Neutrophil (primary cell): ENCODE measurements at regions not wholly inside any gene's neighbourhood (a gene's known extent, or its start where the extent isn't known, plus 50 kb on each side); places are given as distances from the start of the nearest gene placed in this dataset.

Experiments used
- H3K27ac ChIP-seq: fragments of 200-600 bp; sonication (generic); 2 replicates; pipeline ENCODE4 v1.5.1; 2016; ENCODE audit warnings: mild to moderate bottlenecking, moderate library complexity
- H3K27me3 ChIP-seq: fragments of 200-600 bp; sonication (generic); 2 replicates; pipeline ENCODE4 v1.6.0; 2016; ENCODE audit warnings: mild to moderate bottlenecking
- H3K36me3 ChIP-seq: fragments of 200-600 bp; sonication (generic); 2 replicates; pipeline ENCODE4 v1.5.1; 2017
- H3K4me1 ChIP-seq, 2 experiments: fragments of 200-600 bp in 1 of 2; sonication (generic) in 1 of 2; 1 replicate in 1 of 2; 2 replicates in 1 of 2; pipeline versions ENCODE4 v1.5.1 to v1.6.1; 2013 to 2016; ENCODE audit warnings: low read depth in 1 of 2, low read length in 1 of 2, mild to moderate bottlenecking in 1 of 2, moderate library complexity in 1 of 2; ENCODE audit not compliant: control insufficient read depth in 1 of 2, insufficient read depth in 1 of 2
- H3K4me3 ChIP-seq, 2 experiments: fragments of 200-600 bp in 1 of 2; sonication (generic) in 1 of 2; 1 replicate in 1 of 2; 2 replicates in 1 of 2; pipeline ENCODE4 v1.5.1; 2013 to 2016; ENCODE audit warnings: low read depth in 1 of 2, low read length in 1 of 2, mild to moderate bottlenecking in 1 of 2, moderate library complexity in 1 of 2
- H3K9me3 ChIP-seq: fragments of 200-600 bp; sonication (generic); 2 replicates; pipeline ENCODE4 v1.5.1; 2016
- TF ChIP-seq, protein P1 (sequence below): fragments of 200-600 bp; sonication (generic); IDR thresholded peaks from 2 replicates; pipeline ENCODE4 v1.5.1; 2016; ENCODE audit warnings: antibody characterized with exemption

- TF ChIP-seq, protein P1, sequence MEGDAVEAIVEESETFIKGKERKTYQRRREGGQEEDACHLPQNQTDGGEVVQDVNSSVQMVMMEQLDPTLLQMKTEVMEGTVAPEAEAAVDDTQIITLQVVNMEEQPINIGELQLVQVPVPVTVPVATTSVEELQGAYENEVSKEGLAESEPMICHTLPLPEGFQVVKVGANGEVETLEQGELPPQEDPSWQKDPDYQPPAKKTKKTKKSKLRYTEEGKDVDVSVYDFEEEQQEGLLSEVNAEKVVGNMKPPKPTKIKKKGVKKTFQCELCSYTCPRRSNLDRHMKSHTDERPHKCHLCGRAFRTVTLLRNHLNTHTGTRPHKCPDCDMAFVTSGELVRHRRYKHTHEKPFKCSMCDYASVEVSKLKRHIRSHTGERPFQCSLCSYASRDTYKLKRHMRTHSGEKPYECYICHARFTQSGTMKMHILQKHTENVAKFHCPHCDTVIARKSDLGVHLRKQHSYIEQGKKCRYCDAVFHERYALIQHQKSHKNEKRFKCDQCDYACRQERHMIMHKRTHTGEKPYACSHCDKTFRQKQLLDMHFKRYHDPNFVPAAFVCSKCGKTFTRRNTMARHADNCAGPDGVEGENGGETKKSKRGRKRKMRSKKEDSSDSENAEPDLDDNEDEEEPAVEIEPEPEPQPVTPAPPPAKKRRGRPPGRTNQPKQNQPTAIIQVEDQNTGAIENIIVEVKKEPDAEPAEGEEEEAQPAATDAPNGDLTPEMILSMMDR, result no peak
- Histone ChIP-seq H3K4me3 (no peak overlapping the region), H3K36me3 (no peaks in the 10 kb centered on the region)
Observed at GRCh38 chr16:55189224-55189623, 134.8 kb upstream of the IRX6 start.

GRCh38 chr16:55189682-55190636 is 134.0 kb upstream of the IRX6 start:
- no peak overlapping the region for H3K27ac ChIP-seq
- H3K36me3 ChIP-seq, result no peaks in the 10 kb centered on the region
- H3K9me3 ChIP-seq, result no peaks in the 10 kb centered on the region
- no peak overlapping the region for H3K4me3 ChIP-seq
- TF ChIP-seq, protein P1, result no peak
- peaks cover 30% of the 10 kb centered on the region for H3K27me3 ChIP-seq
- no peaks in the 10 kb centered on the region for H3K4me1 ChIP-seq

More at GRCh38 chr16:55189224-55189623, 134.8 kb upstream of the IRX6 start:
- Histone ChIP-seq H3K9me3 (no peaks in the 10 kb centered on the region), H3K4me1 (no peaks in the 10 kb centered on the region), H3K27ac (no peak overlapping the region), H3K27me3 (peaks cover 30% of the 10 kb centered on the region)

DNA sequence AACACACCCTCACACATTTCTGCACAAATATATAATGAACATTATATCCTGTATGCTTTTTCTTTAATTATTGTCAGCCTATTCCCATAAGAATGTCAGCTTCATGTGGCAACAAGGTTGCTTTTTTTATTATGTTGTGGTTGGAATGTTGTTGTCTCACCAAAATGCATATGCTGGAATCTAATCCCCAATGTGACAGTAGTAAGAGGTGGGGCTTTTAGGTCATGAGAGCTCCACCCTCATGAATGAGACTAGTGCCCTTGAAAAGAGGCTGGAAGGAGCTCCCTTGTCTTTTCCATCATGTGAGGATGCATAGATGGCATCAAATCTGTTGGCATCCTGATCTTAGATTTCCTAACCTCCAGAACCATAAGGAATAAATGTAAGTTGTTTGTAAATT is 131.3 kb upstream of the IRX6 start:
- peaks cover 30% of the 10 kb centered on the region for H3K27me3 ChIP-seq
- TF ChIP-seq, protein P1, result no peak
- no peaks in the 10 kb centered on the region for H3K9me3 ChIP-seq

DNA sequence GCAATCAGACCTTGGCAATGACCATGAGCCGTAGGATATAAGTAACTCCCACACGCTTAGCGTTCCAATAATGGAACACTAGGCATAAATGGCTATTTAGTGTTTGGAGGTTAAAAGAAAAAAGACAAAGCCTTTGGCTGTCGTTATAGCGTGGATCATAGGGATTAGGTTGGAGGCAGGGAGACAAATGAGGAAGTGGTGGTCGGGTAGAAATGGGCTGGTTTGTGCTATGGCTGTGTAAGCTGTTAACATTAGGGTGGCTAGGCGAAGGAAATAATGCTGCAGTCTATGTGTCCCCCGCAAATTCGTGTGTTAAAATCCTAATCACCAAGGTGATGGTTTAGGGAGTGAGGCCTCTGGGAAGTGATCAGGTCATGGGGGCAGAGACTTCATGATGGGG is 120.4 kb upstream of the IRX6 start:
- H3K36me3 ChIP-seq, result no peaks in the 10 kb centered on the region
- H3K27ac ChIP-seq, result no peak overlapping the region
- TF ChIP-seq, protein P1, result no peak
- no peaks in the 10 kb centered on the region for H3K27me3 ChIP-seq
- no peaks in the 10 kb centered on the region for H3K9me3 ChIP-seq
- no peaks in the 10 kb centered on the region for H3K4me1 ChIP-seq
- H3K4me3 ChIP-seq, result no peak overlapping the region

More for the DNA sequence above, 131.3 kb upstream of the IRX6 start:
- no peaks in the 10 kb centered on the region for H3K4me1 ChIP-seq
- H3K27ac ChIP-seq, result no peak overlapping the region
- no peak overlapping the region for H3K4me3 ChIP-seq
- H3K36me3 ChIP-seq, result no peaks in the 10 kb centered on the region

GRCh38 chr16:55204069-55204468 is 119.9 kb upstream of the IRX6 start:
- H3K27ac ChIP-seq, result no peak overlapping the region
- H3K27me3 ChIP-seq, result no peaks in the 10 kb centered on the region
- TF ChIP-seq, protein P1, result no peak
- H3K36me3 ChIP-seq, result no peaks in the 10 kb centered on the region
- no peaks in the 10 kb centered on the region for H3K9me3 ChIP-seq
- H3K4me3 ChIP-seq, result no peak overlapping the region
- H3K4me1 ChIP-seq, result no peaks in the 10 kb centered on the region
